Fibroblast of pulmonary artery (primary cell): ENCODE measurements at regions not wholly inside any gene's neighbourhood (a gene's known extent, or its start where the extent isn't known, plus 50 kb on each side); places are given as distances from the start of the nearest gene placed in this dataset.

ENCODE experiments used
- DNase-seq: peaks from one replicate; pipeline ENCODE4 v3.0.0-alpha.2; 2010; ENCODE audit warnings: low read depth
- H3K4me3 ChIP-seq: replicated peaks from 2 replicates; pipeline ENCODE4 v1.5.1; 2011; ENCODE audit warnings: low read depth, mild to moderate bottlenecking, control low read depth, low read length, moderate library complexity
- CTCF ChIP-seq: IDR thresholded peaks from 2 replicates; pipeline ENCODE4 v1.5.1; 2011; ENCODE audit warnings: mild to moderate bottlenecking, control low read depth, low read length, inconsistent platforms; ENCODE audit errors: missing control alignments

- no peak overlapping the region for H3K4me3 ChIP-seq
- no peak for TF ChIP-seq CTCF
- no peak for DNase-seq
These were observed 80.9 kb upstream of the TYRP1 start for GRCh38 chr9:12612211-12612770.

GRCh38 chr9:12613071-12613470 is 80.1 kb upstream of the TYRP1 start:
- TF ChIP-seq CTCF = no peak
- no peak overlapping the region for H3K4me3 ChIP-seq
- DNase-seq = no peak

GRCh38 chr9:12614488-12614887 is 78.7 kb upstream of the TYRP1 start:
- TF ChIP-seq CTCF = no peak
- DNase-seq = no peak
- no peak overlapping the region for H3K4me3 ChIP-seq

- DNase-seq = no peak
- TF ChIP-seq CTCF = no peak
- no peak overlapping the region for H3K4me3 ChIP-seq
These were observed 74.2 kb upstream of the TYRP1 start for GRCh38 chr9:12618956-12619355.

- TF ChIP-seq CTCF = no peak
- H3K4me3 ChIP-seq = no peak overlapping the region
- DNase-seq = no peak
These were observed 67.3 kb upstream of the TYRP1 start for GRCh38 chr9:12625844-12626243.

- TF ChIP-seq CTCF = no peak
- DNase-seq = no peak
- no peak overlapping the region for H3K4me3 ChIP-seq
These were observed 66.1 kb upstream of the TYRP1 start for GRCh38 chr9:12627096-12627495.

GRCh38 chr9:12628546-12628945 is 64.6 kb upstream of the TYRP1 start:
- no peak for DNase-seq
- TF ChIP-seq CTCF = no peak
- H3K4me3 ChIP-seq = no peak overlapping the region
